HL-60 (cell line): ENCODE measurements at regions not wholly inside any gene's neighbourhood (a gene's known extent, or its start where the extent isn't known, plus 50 kb on each side); places are given as distances from the start of the nearest gene placed in this dataset.
"Not testable (repeated sequence)": the region's sequence is repeated elsewhere in the genome, so short reads cannot be mapped to it uniquely, and the experiment has no call there.

Experiments used
- DNase-seq, 2 experiments: peaks; one replicate each; pipeline ENCODE4 v3.0.0-alpha.2; 2010 to 2020; ENCODE audit warnings: low read depth in 1 of 2, low spot score in 1 of 2
- H3K27ac ChIP-seq: fragments of 250-450 bp; sonication (Bioruptor Pico); replicated peaks from 2 replicates; pipeline ENCODE4 v1.5.1; 2020; ENCODE audit warnings: mild to moderate bottlenecking, moderate library complexity
- H3K27me3 ChIP-seq: fragments of 250-450 bp; sonication (Bioruptor Pico); 2 replicates; pipeline ENCODE4 v1.5.1; 2021; ENCODE audit warnings: mild to moderate bottlenecking, moderate library complexity; ENCODE audit not compliant: insufficient read depth, poor library complexity, severe bottlenecking
- H3K4me3 ChIP-seq: replicated peaks from 2 replicates; pipeline ENCODE4 v1.5.1; 2011; ENCODE audit warnings: mild to moderate bottlenecking, control low read depth, low read length; ENCODE audit not compliant: insufficient read depth
- GABPA ChIP-seq: IDR thresholded peaks from 2 replicates; pipeline ENCODE4 v1.6.1; 2012; ENCODE audit warnings: low read depth
- POLR2AphosphoS5 ChIP-seq: IDR thresholded peaks from 2 replicates; pipeline ENCODE4 v1.6.1; 2012; ENCODE audit warnings: low read depth
- SPI1 ChIP-seq: IDR thresholded peaks from 2 replicates; pipeline ENCODE4 v1.6.1; 2012; ENCODE audit warnings: low read depth, mild to moderate bottlenecking, borderline replicate concordance
- TF ChIP-seq, protein P1 (sequence below): IDR thresholded peaks from one replicate; pipeline ENCODE4 v1.5.1; 2011; ENCODE audit warnings: low read length, control low read depth, inconsistent platforms; ENCODE audit not compliant: insufficient read depth
- TF ChIP-seq, protein P2 (sequence below): IDR thresholded peaks from 2 replicates; pipeline ENCODE4 v1.6.1; 2012; ENCODE audit warnings: low read depth; ENCODE audit not compliant: insufficient replicate concordance

DNA sequence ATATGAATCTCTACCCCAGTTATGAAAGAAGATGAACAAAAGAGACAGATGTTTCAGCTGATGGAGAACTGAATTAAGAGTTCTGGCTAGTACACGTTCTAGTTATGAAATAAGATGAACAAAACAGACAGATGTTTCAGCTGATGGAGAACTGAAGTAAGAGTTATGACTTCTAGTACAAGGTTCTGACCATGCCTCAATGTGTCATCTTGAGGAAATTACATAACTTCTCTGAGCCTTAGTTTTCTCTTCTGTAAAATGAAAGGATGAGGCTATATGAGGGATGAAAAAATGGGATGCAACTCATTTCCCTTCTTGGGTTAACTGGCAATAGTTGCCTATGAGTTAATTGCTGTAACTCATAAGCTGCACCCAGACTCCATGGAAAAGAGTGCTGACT lies 92.9 kb upstream of the WDR75 start:
- TF ChIP-seq, protein P1, sequence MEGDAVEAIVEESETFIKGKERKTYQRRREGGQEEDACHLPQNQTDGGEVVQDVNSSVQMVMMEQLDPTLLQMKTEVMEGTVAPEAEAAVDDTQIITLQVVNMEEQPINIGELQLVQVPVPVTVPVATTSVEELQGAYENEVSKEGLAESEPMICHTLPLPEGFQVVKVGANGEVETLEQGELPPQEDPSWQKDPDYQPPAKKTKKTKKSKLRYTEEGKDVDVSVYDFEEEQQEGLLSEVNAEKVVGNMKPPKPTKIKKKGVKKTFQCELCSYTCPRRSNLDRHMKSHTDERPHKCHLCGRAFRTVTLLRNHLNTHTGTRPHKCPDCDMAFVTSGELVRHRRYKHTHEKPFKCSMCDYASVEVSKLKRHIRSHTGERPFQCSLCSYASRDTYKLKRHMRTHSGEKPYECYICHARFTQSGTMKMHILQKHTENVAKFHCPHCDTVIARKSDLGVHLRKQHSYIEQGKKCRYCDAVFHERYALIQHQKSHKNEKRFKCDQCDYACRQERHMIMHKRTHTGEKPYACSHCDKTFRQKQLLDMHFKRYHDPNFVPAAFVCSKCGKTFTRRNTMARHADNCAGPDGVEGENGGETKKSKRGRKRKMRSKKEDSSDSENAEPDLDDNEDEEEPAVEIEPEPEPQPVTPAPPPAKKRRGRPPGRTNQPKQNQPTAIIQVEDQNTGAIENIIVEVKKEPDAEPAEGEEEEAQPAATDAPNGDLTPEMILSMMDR = no peak
- TF ChIP-seq POLR2AphosphoS5 = no peak
- H3K27me3 ChIP-seq = no peaks in the 10 kb centered on the region
- no peak for DNase-seq
- H3K27ac ChIP-seq = no peak overlapping the region
- no peak overlapping the region for H3K4me3 ChIP-seq

DNA sequence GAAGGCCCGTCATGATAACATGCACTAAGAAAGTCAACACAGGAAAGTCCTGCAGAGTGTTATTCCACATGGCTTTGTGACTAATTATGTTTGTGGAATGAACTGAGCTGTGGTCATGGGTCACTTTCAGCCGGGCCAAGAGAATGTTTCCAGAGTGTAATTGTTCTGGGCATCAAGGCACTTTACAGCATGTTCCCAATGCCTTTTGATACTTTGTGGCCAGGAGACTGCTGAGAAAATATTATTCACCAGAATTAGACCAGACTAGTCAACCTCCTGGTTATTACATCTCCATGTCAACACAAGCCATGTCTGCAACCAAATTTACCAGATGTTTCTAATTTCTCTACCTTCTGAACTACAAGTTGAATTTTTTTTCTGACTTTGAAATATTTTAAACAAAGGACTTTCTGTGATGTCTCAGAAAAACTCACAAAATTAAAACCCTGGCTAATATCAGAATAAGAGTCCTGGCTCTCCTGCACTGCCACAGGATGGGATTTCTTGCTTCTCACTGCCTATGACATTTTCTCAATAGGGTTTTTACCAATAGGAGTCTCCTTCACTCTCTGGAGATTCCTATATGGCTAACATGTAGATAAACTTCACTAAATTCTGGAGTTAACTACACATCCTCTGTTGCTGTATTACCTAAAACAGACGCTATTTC lies 90.6 kb upstream of the WDR75 start:
- no peak for DNase-seq
- no peak overlapping the region for H3K27ac ChIP-seq

DNA sequence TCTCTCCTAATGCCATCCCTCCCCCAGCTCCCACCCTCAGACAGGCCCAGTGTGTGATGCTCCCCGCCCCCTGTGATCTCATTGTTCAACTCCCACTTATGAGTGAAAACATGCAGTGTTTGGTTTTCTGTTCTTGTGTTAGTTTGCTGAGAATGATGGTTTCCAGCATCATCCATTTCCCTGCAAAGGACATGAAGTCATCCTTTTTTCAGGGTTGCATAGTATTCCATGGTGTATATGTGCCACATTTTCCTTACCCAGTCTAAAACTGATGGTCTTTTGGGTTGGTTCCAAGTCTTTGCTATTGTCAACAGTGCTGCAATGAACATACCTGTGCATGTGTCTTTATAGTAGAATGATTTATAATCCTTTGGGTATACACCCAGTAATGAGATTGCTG lies 89.3 kb upstream of the WDR75 start:
- H3K27me3 ChIP-seq, DNase-seq, H3K4me3 ChIP-seq, H3K27ac ChIP-seq: not testable (repeated sequence)

More for the DNA sequence above, 90.6 kb upstream of the WDR75 start:
- TF ChIP-seq, protein P2, sequence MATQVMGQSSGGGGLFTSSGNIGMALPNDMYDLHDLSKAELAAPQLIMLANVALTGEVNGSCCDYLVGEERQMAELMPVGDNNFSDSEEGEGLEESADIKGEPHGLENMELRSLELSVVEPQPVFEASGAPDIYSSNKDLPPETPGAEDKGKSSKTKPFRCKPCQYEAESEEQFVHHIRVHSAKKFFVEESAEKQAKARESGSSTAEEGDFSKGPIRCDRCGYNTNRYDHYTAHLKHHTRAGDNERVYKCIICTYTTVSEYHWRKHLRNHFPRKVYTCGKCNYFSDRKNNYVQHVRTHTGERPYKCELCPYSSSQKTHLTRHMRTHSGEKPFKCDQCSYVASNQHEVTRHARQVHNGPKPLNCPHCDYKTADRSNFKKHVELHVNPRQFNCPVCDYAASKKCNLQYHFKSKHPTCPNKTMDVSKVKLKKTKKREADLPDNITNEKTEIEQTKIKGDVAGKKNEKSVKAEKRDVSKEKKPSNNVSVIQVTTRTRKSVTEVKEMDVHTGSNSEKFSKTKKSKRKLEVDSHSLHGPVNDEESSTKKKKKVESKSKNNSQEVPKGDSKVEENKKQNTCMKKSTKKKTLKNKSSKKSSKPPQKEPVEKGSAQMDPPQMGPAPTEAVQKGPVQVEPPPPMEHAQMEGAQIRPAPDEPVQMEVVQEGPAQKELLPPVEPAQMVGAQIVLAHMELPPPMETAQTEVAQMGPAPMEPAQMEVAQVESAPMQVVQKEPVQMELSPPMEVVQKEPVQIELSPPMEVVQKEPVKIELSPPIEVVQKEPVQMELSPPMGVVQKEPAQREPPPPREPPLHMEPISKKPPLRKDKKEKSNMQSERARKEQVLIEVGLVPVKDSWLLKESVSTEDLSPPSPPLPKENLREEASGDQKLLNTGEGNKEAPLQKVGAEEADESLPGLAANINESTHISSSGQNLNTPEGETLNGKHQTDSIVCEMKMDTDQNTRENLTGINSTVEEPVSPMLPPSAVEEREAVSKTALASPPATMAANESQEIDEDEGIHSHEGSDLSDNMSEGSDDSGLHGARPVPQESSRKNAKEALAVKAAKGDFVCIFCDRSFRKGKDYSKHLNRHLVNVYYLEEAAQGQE = no peak
- TF ChIP-seq SPI1 (no peak), POLR2AphosphoS5 (no peak), GABPA (no peak)
- TF ChIP-seq, protein P1 = no peak
- Histone ChIP-seq H3K4me3 (no peak overlapping the region), H3K27me3 (no peaks in the 10 kb centered on the region)

DNA sequence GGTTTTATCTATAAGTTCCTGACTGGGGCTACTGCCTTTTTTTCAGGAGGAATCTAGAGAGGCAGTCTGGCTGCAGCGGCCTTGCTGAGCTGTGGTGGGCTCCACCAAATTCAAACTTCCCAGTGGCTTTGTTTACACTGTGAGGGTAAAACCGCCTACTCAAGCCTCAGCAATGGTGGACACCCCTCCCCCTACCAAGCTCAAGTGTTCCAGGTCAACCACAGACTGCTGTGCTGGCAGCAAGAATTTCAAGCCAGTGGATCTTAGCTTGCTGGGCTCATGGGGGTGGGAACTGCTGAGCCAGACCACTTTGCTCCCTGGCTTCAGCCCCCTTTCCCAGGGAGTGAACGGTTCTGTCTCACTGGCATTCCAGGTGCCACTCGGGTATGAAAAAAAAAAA lies 83.9 kb upstream of the WDR75 start:
- not testable (repeated sequence) for H3K4me3 ChIP-seq, H3K27me3 ChIP-seq, H3K27ac ChIP-seq, DNase-seq

DNA sequence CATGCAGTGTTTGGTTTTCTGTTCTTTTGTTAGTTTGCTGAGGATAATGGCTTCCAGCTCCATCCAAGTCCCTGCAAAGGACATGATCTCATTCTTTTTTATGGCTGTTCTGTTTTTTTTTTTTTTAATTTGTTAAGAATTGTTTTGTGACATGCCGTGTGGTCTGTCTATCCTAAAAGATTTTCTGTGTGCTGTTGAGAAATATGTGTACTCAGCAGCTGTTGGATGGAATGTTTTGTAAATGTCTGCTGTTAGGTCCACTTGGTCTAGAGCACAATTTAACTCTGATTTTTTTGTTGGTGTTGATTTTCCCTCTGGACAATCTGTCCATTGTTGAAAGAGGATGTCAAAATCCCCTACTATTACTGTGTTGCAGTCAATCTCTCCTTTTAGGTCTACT lies 80.4 kb upstream of the WDR75 start:
- no peaks in the 10 kb centered on the region for H3K27me3 ChIP-seq
- no peak overlapping the region for H3K27ac ChIP-seq
- no peak overlapping the region for H3K4me3 ChIP-seq
- TF ChIP-seq, protein P1 = no peak
- TF ChIP-seq GABPA (no peak), POLR2AphosphoS5 (no peak), SPI1 (no peak)
- TF ChIP-seq, protein P2 = no peak
- no peak for DNase-seq
